ENCODE measurements at regions not wholly inside any gene's neighbourhood (a gene's known extent, or its start where the extent isn't known, plus 50 kb on each side); places are given as distances from the start of the nearest gene placed in this dataset.
"Not testable (repeated sequence)": the region's sequence is repeated elsewhere in the genome, so short reads cannot be mapped to it uniquely, and the experiment has no call there.

DNA sequence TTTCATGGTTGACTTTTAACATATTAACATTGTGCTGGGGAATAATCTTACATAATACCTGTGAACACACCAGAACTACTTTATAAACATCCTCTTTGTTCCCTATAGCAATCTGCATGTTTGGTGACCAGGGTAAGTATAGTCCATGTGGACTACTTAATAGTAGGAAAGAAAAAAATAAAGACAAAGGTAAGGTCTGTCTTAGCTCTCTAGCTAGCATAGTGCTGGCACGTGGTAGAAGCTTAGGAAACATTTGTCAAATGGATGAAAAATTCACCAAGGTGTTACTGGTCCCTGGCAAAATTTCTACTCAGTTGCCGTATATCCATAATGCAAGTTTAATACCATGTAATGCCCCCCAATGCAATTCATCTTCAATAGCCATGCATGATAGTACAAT is 78.6 kb upstream of the ABCA1 start:
- intact Hi-C loops (cut with DNase I): no loop called here
- DNase-seq (no peak), ATAC-seq (no peak)

DNA sequence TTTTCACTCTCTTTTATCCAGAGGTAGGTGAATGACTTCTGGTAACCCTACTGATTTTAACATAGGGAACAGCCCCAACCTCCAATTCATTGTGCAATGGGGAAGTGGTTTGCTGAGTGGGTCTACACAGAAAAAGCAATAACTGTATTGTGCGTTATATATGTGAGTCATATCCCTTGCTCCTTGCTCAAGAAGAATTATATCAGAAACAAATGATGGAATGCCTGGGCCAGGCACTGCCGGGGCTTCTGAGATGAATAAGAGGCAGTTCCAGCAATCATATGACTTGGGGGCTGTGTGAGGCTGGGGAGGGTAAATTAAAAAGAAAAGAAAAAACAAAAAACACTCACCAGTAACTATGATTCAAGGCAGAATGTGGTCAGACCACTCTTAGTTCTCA is 79.2 kb upstream of the ABCA1 start:
- intact Hi-C loops (cut with DNase I): no loop called here
- DNase-seq: no peak

DNA sequence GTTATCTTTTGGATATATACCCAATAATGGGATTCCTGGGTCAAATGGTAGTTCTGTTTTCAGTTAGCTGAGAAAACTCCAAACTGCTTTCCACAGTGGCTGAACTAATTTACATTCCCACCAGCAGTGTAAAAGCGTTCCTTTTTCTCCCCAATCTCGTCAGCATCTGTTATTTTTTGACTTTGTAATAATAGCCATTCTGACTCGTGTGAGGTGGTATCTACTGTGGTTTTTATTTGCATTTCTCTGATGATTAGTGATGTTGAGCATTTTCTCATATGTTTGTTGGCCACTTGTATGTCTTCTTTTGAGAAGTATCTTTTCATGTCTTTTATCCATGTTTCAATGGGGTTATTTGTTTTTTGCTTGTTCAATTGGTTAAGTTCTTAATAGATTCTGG is 82.1 kb upstream of the ABCA1 start:
- ATAC-seq; intact Hi-C loops (cut with DNase I); DNase-seq: not testable (repeated sequence)

More for the DNA sequence above, 79.2 kb upstream of the ABCA1 start:
- peak in 1 of 2 donors; percentile 85 for ATAC-seq

DNA sequence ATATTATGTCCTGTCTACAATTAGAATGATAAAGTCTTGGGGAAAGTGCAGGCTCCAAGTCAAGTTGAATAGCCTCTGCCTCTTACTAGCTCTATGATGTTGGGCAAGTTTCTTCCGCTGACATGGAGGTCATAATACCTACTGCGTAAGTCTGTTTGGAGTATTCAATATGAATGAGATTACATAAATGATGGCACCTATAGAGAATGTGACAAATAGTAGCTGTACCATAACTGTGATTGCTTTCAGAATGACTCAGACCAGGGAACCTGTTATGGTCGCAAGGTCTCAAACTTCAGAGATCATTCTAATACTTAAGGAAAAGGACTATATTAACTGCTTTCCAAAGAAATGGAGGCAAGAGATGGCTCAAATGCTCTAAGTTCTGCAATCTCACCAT is 94.0 kb upstream of the ABCA1 start:
- DNase-seq (no peak), ATAC-seq (no peak)
- intact Hi-C loops (cut with DNase I): no loop called here

DNA sequence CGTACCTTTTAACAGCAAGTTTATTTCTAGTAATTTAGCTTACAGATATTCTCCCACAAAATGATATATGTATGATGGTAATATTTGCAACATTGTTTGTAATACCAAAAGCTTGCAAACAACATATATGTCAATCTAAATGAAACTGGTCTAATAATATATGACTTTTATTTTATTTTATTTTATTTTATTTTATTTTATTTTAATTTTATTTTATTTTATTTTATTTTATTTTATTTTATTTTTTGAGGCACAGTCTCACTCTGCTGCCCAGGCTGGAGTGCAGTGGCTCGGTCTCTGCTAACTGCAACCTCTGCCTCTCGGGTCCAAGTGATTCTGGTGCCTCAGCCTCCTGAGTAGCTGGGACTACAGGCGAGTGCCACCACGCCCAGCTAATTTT is 94.6 kb upstream of the ABCA1 start:
- ATAC-seq; intact Hi-C loops (cut with DNase I); DNase-seq: not testable (repeated sequence)

DNA sequence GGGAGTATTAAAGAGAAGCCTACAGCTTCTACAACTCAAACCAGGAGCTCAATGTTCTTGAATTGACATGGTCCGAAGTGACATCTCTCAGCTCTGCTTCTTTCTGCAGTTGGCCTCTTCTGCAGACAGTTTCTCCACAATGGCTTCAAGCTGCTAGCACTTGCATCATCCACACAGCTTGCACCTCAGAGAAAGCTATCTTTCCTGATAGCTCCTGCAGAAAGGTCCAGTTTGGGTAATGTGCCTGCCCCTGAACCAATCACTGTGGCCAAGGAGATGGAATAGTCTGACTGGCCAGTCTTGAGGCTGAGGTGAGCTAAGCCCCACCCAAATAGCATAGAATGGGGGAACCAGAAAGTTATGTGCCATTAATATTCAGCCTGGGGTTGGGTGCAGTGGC is 95.8 kb upstream of the ABCA1 start:
- DNase-seq (no peak), ATAC-seq (no peak)
- intact Hi-C loops (cut with DNase I): no loop called here

DNA sequence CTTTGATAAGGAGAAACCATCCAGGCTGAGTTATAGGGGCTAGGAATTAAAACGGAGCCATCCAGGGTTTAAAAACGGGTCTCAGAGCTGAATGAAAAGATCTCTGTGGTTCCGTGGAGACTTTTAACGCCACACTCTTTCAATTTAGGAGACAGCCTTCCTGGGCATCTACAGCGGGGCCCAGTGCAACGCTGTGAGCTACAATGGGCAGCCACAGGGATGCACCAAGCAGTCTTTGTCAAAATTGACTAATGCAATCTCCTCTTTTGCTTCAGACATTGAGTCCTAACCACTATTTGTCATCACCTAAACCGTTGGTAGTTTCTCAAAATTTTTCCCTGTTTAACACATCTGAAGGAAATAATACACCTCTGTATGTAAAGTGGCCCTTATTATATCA is 96.6 kb upstream of the ABCA1 start:
- ATAC-seq (no peak), DNase-seq (no peak)
- intact Hi-C loops (cut with DNase I): no loop called here

DNA sequence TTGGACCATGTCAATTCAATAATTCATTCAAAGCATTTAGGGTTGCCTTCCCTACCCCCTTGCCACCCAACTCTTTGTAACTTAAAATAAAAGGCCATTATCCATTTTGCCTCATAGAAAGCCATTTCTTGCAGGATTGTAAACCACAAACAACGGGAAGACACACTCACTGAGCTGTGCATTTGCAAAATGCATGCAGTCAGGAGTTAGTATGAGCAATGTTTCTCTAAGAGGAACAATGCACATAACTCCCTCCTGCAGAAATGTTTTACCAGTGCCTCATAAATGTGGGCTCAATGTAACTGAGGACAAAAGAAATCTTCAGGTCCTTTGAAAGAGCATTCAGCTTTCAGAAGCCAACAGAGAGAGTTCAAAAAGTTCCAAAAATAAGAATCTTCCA is 98.5 kb upstream of the ABCA1 start:
- DNase-seq: no peak
- intact Hi-C loops (cut with DNase I): no loop called here
- ATAC-seq: no peak

DNA sequence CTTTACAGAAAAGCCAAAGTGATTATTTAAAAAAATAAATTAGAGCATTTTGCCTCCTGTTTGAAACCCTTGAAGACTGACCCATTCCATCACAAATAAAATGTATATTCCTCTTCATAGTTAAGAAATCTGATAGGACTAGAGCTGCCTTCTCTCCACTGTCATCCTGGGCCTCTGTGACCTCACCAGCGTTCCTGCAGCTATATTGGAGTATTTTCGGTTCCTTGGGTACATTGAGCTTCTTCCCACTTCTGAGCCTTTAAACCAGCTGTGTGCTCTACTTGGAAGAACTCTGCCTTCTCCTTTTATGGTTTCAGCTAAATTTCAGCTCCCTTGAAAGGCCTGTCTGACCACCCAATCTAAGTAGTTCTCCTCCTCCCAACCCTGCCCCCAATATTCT is 99.1 kb upstream of the ABCA1 start:
- ATAC-seq: peak in 1 of 2 donors; percentile 44
- no peak for DNase-seq
- intact Hi-C loops (cut with DNase I): no loop called here

DNA sequence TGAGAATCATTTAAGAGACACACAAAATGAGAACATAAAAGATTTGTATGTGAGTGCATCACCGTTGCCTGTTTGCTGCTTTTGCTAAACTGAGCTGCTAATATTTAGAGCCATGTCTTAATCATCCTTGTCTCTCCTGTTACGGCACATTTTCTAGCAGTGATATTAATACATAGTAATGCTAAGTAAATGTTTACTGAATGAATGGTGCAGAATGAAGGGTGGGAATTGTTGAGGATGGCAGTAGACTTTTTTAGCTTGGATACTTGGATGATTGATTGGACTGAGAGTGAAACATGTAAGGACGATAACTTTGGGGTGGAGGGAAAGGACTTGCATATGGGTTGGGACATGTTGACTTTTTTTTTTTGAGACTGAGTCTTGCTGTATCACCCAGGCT is 102.3 kb upstream of the ABCA1 start:
- no peak for DNase-seq
- ATAC-seq: no peak
- intact Hi-C loops (cut with DNase I): no loop called here

DNA sequence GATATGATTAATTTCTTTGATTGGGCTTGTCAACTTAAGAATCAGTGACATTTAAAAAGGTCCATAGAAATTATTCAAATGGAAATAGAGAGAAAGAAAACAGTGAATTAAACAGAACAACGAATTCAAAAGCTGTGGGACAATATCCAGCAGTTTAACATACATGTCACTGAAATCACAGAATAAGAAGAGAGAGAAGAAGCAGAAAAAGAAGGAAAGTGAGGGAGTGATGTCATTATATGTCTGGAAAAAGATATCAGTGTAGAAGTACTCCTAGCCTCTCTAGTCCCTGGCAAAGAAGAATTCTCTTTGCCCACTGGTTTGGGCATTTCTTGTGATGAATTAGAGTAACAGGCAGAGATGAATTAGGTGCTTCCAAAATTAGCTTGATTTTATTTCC is 109.2 kb upstream of the ABCA1 start:
- intact Hi-C loops (cut with DNase I): no loop called here
- DNase-seq: no peak
- ATAC-seq: no peak

DNA sequence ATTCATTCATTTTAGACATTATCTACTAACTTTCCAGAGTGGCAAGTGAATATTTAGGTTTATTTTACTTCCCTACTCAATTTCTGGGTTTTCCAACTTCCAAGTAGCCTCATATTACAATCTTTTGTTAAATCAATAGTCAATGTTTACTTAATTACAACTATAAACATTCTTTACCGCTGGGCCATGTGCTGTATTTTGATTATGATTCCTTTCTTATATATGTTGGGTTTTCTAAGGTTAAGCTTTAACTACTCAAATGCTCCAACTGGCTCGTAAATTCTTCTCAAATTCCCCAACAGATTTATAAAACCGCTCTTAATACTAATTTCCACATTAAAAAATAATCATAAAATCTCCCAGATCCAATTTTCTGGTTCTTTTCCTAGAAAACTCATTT is 110.1 kb upstream of the ABCA1 start:
- intact Hi-C loops (cut with DNase I): no loop called here
- DNase-seq (no peak), ATAC-seq (no peak)

DNA sequence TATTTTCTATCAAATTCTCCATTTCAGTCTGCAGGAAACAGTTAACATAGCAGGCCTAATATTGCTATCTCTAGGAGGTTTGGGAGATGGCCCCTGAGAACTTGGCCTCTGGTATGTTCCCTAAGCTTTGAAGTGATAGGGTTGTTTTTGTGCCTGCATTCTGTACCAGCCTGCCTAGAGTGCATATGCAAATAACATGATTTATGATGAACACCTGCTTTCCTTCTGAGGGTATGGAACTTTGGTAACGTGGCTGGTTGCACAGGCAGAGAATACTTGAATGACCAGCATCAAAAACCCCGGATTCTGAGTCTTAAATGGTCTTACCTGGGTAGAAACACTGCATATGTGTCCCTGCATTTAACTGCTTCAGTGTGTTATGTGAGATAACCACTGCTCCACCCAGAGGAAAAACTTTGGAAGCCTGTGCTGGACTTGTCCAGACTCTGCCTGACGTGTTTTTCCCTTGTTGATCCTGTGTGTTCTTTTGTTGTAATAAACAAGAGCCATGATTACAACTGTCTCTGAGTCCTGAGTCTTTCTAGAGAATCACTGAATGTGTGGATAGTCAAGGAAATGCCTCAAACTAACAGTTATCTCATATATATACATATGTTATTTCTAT is 111.3 kb upstream of the ABCA1 start:
- ATAC-seq: no peak
- no peak for DNase-seq
- intact Hi-C loops (cut with DNase I): no loop called here

DNA sequence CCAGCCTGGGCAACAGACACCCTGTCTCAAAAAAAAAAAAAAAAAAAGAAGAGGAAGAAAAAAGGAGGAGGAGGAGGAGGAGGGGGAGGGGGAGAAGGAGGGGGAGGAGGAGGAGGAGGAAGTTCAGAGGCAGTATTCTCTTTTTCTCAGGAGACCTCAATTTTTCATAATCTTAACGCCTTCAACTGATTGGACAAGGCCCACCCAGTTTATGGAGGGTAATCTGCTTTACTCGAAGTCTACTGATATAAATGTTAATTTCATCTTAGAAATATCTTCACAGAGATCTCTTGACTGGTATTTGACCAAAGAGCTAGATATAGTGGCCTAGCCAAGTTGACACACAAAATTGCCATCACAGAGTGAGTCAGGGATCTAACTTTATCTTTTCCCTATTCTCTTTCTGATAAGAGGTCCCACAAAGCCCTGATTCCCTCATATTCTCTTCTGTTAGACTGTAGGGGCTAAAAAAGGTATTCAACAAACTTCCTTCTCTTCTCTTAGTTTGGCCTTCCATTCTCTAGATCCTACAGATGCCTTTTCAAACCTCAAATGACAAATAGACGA is 115.5 kb upstream of the ABCA1 start:
- ATAC-seq (no peak), DNase-seq (no peak)
- intact Hi-C loops (cut with DNase I): no loop called here

DNA sequence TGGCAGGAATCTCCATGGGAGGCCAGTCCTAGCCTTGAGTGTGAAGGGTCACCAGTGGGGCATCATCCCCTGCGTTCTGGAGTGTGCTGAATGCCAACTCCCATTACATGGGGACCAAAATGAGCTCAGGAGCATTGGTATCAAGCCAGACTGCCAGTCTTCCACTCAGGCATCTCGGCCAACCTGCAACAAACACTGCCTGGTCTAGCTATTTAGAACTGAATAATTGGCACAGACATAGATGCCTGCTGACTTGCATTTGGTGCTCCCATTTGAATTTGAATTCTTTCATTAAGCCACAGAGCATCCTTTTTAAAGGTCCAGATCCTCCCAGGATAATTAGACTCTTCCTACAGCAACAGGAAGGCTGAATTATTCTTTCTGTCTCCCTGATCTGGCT is 116.6 kb upstream of the ABCA1 start:
- DNase-seq (no peak), ATAC-seq (peak; percentile 83 to 87)
- intact Hi-C loops (cut with DNase I): no loop called here

DNA sequence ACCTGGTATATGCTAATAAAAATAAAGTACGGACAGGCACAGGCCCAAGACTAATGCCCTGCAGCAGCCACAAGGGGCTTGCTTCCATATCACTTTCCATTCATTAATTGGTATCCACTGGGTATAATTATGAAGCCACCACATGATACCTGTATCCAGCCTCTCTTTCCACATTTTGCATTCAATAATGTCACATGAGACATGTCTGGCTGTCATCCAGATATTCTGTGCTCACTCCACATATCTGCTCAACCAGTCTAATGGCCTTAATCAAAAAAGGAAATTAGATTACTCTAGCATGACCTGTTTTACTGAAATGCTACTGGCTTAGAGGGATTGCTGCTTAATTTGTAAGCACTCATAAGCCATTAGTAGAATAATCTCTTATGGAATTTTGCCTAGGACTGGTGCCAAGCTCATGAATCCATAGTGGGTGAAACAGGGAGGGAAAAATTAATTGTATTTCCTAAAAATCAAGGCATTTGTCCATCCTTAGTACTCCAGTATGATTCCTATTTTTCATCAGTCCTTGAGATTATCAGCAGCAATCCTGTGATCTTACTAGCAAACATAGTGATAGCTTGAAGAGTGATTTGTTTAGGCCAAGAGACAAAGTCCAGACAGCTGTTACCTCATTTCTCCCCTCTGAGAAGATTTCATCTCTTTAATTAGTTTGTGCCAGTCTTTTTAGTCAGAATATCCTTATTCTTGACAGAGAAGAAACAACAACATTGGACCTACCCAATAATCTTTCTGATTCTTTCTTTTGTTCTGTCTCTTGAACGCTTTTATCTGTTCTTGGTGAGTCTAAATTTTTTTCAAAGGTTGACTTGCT is 119.2 kb upstream of the ABCA1 start:
- ATAC-seq (peak in 1 of 2 donors; percentile 15), DNase-seq (no peak)
- intact Hi-C loops (cut with DNase I): no loop called here

DNA sequence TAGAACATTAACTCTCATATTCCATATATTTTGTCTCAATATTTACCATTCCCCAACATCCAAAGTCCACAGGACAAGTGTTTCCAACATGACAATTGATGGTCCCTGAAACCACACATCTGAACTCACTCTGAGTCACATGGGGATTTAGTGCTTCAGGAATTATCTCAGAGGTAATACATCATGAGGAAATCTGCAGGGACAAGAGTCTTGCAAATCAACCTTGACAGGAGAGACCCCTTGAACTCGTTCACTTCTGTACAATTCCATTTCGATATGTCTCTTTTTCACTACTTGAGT is 119.7 kb upstream of the ABCA1 start:
- DNase-seq: no peak
- intact Hi-C loops (cut with DNase I): no loop called here
- no peak for ATAC-seq

DNA sequence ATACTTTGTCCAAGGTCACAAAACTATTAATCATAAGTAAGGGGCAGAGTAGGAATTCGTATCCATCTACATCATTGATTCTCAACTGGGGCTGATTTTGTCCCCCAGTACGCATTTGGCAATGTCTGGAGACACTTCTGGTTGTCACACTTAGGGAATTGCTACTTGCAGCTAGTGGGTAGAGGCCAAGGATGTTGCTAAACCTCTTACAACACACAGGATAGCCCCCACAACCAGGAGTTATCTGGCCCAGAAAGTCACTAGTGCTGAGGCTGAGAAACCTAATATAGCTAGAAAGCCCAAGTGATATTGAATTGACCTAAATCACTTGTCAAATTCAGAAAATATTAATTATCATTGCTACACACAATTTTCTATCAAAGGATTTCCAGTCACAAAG is 120.4 kb upstream of the ABCA1 start:
- DNase-seq (no peak), ATAC-seq (no peak)
- intact Hi-C loops (cut with DNase I): no loop called here

DNA sequence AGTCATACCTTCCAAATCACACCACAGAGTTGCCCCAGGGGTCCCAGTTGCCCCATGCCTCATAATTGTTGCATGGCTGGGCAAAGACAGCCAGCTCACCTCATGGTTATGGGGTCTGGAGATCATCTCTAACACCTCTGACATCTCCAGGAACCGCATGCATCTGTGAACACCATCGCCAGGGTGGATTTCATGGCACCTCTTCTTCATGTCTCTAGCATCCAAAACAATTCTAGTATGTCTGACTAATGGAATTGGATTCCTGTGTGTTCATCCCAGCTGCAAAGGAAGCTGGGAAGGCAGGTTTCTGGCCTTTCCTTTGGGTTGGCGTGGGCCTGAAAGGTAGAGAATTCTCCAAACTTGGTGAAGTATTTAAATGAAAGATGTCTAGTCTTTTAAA is 122.3 kb upstream of the ABCA1 start:
- intact Hi-C loops (cut with DNase I): no loop called here

DNA sequence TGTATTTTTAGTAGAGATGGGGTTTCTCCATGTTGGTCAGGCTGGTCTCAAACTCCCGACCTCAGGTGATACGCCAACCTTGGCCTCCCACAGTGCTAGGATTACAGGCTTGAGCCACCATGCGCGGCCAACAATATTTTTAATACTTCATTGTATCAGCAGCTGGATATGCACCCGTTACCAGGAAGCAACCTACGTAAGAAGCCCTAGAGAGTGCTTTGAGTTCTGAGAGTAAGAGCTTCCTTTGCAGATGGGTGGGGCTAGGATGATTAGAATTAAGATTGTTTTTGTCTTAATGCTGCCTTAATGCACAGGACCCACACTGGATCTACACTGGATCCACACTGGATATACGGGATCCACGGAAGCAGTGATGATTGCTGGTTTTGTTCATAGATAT is 123.9 kb upstream of the ABCA1 start:
- DNase-seq (no peak), ATAC-seq (no peak)
- intact Hi-C loops (cut with DNase I): no loop called here

More for the DNA sequence above, 122.3 kb upstream of the ABCA1 start:
- ATAC-seq (peak; percentile 29 to 63), DNase-seq (no peak)

DNA sequence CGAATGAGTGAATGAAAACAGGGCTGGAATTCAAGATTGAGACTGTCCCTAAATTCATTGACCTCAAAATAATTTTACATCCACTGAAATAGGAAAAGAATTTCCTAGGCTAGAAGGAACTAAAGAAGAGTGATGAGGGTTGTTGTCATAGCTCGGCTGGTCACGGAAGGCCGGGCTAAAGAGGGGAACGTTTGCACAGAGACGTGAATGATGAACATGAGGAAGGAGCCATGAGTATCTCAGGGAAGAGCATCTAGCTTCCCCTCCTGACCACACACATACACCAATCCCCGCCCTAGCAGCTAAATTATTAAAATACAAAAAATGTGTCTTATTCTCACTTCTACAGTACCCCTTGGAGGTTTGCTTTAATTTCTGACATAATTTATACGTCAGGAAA is 124.4 kb upstream of the ABCA1 start:
- intact Hi-C loops (cut with DNase I): no loop called here
- ATAC-seq: peak in 1 of 2 donors; percentile 37
- DNase-seq: no peak

Data from left cardiac atrium (tissue), 4 donors.